Ovary (tissue), 3 donors: ENCODE measurements at regions not wholly inside any gene's neighbourhood (a gene's known extent, or its start where the extent isn't known, plus 50 kb on each side); places are given as distances from the start of the nearest gene placed in this dataset.

Source experiments
- EP300 ChIP-seq: sonication (generic); formaldehyde crosslinking; IDR thresholded peaks from one replicate; pipeline ENCODE4 v1.6.1; 2017; ENCODE audit warnings: antibody characterized with exemption
- POLR2A ChIP-seq: fragments of 450-650 bp; IDR thresholded peaks from one replicate; pipeline ENCODE4 v1.6.1; 2017; ENCODE audit warnings: antibody characterized with exemption, mild to moderate bottlenecking, moderate library complexity
- TF ChIP-seq, protein P1 (sequence below), 3 donors: fragments of 450-650 bp in 2 of 3; fragments of 200-600 bp in 1 of 3; IDR thresholded peaks; one replicate each; pipeline versions ENCODE4 v1.5.1 to v1.8.0; 2016 to 2022; ENCODE audit warnings: antibody characterized with exemption in 3 of 3, mild to moderate bottlenecking in 1 of 3
- donor health status: DM: no; HTN: no; CAD: no.

DNA sequence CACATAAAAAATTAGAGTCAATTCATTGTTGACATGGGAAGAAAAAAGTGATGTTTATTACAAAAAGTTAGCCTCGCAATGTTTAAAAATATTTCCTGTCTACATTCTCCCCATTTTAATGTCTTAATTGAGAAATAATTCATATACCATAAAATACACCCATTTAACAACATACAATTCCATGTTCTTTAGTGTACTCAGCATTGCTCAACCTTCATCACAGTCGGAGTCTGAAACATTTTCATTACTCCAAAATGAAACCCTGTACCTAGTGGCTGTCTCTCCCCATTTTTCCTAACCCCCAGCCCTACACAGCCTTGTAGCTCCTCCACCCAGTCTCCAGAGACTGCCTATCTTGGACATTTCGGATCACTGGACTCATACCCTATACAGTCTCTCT, 103.9 kb upstream of the CBLN2 start:
- TF ChIP-seq, protein P1, sequence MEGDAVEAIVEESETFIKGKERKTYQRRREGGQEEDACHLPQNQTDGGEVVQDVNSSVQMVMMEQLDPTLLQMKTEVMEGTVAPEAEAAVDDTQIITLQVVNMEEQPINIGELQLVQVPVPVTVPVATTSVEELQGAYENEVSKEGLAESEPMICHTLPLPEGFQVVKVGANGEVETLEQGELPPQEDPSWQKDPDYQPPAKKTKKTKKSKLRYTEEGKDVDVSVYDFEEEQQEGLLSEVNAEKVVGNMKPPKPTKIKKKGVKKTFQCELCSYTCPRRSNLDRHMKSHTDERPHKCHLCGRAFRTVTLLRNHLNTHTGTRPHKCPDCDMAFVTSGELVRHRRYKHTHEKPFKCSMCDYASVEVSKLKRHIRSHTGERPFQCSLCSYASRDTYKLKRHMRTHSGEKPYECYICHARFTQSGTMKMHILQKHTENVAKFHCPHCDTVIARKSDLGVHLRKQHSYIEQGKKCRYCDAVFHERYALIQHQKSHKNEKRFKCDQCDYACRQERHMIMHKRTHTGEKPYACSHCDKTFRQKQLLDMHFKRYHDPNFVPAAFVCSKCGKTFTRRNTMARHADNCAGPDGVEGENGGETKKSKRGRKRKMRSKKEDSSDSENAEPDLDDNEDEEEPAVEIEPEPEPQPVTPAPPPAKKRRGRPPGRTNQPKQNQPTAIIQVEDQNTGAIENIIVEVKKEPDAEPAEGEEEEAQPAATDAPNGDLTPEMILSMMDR (IDR thresholded peaks at IDR 0.05), result no peak
- TF ChIP-seq EP300 (no peak), POLR2A (no peak)
